Karpas-422 (cell line): ENCODE measurements at regions not wholly inside any gene's neighbourhood (a gene's known extent, or its start where the extent isn't known, plus 50 kb on each side); places are given as distances from the start of the nearest gene placed in this dataset.

Source experiments
- DNase-seq: peaks from one replicate; pipeline ENCODE4 v3.0.0-alpha.2; 2015
- H2AFZ ChIP-seq: fragments of 200-600 bp; sonication (generic); 2 replicates; pipeline ENCODE4 v1.6.1; 2014; ENCODE audit warnings: antibody characterized with exemption, low read length, mixed read lengths
- H3K27ac ChIP-seq: fragments of 200-600 bp; sonication (generic); 2 replicates; pipeline ENCODE4 v1.5.1; 2014; ENCODE audit warnings: mild to moderate bottlenecking, low read length, moderate library complexity
- H3K27me3 ChIP-seq: fragments of 200-600 bp; sonication (generic); 2 replicates; pipeline ENCODE4 v1.6.1; 2014; ENCODE audit warnings: low read length, mixed read lengths
- H3K36me3 ChIP-seq: fragments of 200-600 bp; sonication (generic); 2 replicates; pipeline ENCODE4 v1.6.1; 2014; ENCODE audit warnings: low read length, mixed read lengths; ENCODE audit not compliant: insufficient read depth
- H3K4me1 ChIP-seq: fragments of 200-600 bp; sonication (generic); 2 replicates; pipeline ENCODE4 v1.6.1; 2014; ENCODE audit warnings: mild to moderate bottlenecking, low read length, mixed read lengths
- H3K4me2 ChIP-seq: fragments of 200-600 bp; sonication (generic); 2 replicates; pipeline ENCODE4 v1.6.1; 2014; ENCODE audit warnings: low read length, low read depth, mild to moderate bottlenecking; ENCODE audit not compliant: poor library complexity, severe bottlenecking
- H3K4me3 ChIP-seq: fragments of 200-600 bp; sonication (generic); 2 replicates; pipeline ENCODE4 v1.5.1; 2014; ENCODE audit warnings: mild to moderate bottlenecking, antibody characterized with exemption, low read length, mixed read lengths
- H3K79me2 ChIP-seq: fragments of 200-600 bp; sonication (generic); 2 replicates; pipeline ENCODE4 v1.6.1; 2014; ENCODE audit warnings: mild to moderate bottlenecking, low read length, mixed read lengths
- H3K9ac ChIP-seq: fragments of 200-600 bp; sonication (generic); 2 replicates; pipeline ENCODE4 v1.6.0; 2014; ENCODE audit warnings: low read length
- H3K9me2 ChIP-seq: fragments of 200-600 bp; sonication (generic), shearing (Covaris generic); replicated peaks from 2 replicates; pipeline ENCODE4 v1.6.0; 2014; ENCODE audit warnings: mild to moderate bottlenecking, low read length, moderate library complexity; ENCODE audit not compliant: insufficient read depth
- H3K9me3 ChIP-seq: fragments of 300-700, 200-600 bp; sonication (generic); 2 replicates; pipeline ENCODE4 v1.6.1; 2014; ENCODE audit warnings: low read length, mixed read lengths
- H4K20me1 ChIP-seq: fragments of 200-600 bp; sonication (generic); 2 replicates; pipeline ENCODE4 v1.6.1; 2014; ENCODE audit warnings: mild to moderate bottlenecking, antibody characterized with exemption, low read length, low read depth; ENCODE audit not compliant: insufficient read depth

- H3K79me2 ChIP-seq = no peaks in the 10 kb centered on the region
- H3K9me2 ChIP-seq = no peaks in the 10 kb centered on the region
- H3K9ac ChIP-seq = no peak overlapping the region
- no peak overlapping the region for H3K4me3 ChIP-seq
- no peaks in the 10 kb centered on the region for H3K36me3 ChIP-seq
- H2AFZ ChIP-seq = no peak overlapping the region
- no peak for DNase-seq
- H3K9me3 ChIP-seq = peaks cover 13% of the 10 kb centered on the region; the same call in 1 of the 2 replicates
- H3K27ac ChIP-seq = no peak overlapping the region
- H3K27me3 ChIP-seq = no peaks in the 10 kb centered on the region
- no peaks in the 10 kb centered on the region for H3K4me1 ChIP-seq
- H4K20me1 ChIP-seq = no peaks in the 10 kb centered on the region
- H3K4me2 ChIP-seq = no peak overlapping the region
These were observed 529.6 kb upstream of the LRRC4C start for GRCh38 chr11:41988951-41989572.

- no peaks in the 10 kb centered on the region for H3K9me2 ChIP-seq
- H3K4me2 ChIP-seq = no peak overlapping the region
- no peak overlapping the region for H3K9ac ChIP-seq
- H3K4me1 ChIP-seq = no peaks in the 10 kb centered on the region
- H3K36me3 ChIP-seq = no peaks in the 10 kb centered on the region
- peaks cover 13% of the 10 kb centered on the region; the same call in 1 of the 2 replicates for H3K9me3 ChIP-seq
- DNase-seq = no peak
- no peak overlapping the region for H2AFZ ChIP-seq
- H3K4me3 ChIP-seq = no peak overlapping the region
- no peaks in the 10 kb centered on the region for H3K79me2 ChIP-seq
- no peaks in the 10 kb centered on the region for H4K20me1 ChIP-seq
- H3K27me3 ChIP-seq = no peaks in the 10 kb centered on the region
- no peak overlapping the region for H3K27ac ChIP-seq
These were observed 530.5 kb upstream of the LRRC4C start for GRCh38 chr11:41989823-41990380.

DNA sequence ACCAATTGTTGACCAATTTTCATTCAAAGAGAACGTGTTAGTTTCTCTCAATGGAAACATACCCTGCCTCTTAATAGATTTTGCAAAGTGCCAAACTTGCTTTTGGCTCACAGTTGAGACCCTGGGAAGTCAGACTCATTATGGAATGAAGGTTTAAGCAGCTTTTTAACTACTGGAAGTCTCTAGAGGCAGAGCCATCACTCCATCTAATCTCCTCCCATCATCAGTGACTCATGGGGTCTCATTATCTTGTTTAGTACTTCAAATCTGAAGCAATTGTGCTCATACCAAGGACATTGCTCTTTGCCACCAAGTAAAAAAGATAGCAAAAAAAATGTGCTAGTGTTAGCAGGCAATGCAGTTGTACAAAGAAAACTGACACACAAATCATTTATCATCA lies 537.1 kb upstream of the LRRC4C start:
- Histone ChIP-seq H3K27ac (no peak overlapping the region), H3K4me1 (no peaks in the 10 kb centered on the region), H3K4me3 (no peak overlapping the region), H3K79me2 (no peaks in the 10 kb centered on the region), H4K20me1 (no peaks in the 10 kb centered on the region), H3K9me2 (no peaks in the 10 kb centered on the region), H2AFZ (no peak overlapping the region), H3K27me3 (no peaks in the 10 kb centered on the region), H3K4me2 (no peak overlapping the region), H3K36me3 (no peaks in the 10 kb centered on the region), H3K9ac (no peak overlapping the region), H3K9me3 (peaks cover 24% of the 10 kb centered on the region)
- no peak for DNase-seq

DNA sequence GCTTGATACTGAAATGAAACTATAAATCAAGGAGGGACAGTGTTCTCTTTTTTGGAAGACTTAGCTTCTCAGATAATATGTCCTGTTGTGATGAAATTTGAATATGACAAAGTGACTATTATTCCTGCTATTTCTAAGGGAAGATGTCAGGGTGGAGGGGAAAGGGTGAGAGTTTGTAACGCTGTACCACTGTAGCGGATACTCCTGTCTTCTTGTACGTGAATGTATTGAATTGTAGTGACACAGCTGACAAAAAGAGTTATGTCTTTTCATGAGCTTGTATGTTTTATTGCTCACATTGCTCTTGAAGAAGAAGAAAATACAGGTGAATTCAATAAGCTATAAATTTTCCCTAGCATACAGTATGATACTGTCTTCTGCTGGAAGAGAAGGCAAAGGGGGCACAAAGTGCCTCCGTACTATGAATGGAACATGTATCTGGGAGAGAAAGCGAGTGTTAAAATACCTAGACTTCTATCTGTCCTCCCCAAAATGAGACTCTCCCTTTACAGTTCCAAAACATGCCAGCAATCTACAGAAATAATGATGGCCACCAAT lies 538.5 kb upstream of the LRRC4C start:
- Histone ChIP-seq H3K36me3 (no peaks in the 10 kb centered on the region), H3K27me3 (no peaks in the 10 kb centered on the region), H3K4me3 (no peak overlapping the region), H3K79me2 (no peaks in the 10 kb centered on the region), H3K9me3 (peaks cover 23% of the 10 kb centered on the region), H2AFZ (no peak overlapping the region), H3K4me1 (no peaks in the 10 kb centered on the region), H3K27ac (no peak overlapping the region), H3K9ac (no peak overlapping the region), H4K20me1 (no peaks in the 10 kb centered on the region), H3K9me2 (no peaks in the 10 kb centered on the region), H3K4me2 (no peak overlapping the region)
- DNase-seq = no peak

DNA sequence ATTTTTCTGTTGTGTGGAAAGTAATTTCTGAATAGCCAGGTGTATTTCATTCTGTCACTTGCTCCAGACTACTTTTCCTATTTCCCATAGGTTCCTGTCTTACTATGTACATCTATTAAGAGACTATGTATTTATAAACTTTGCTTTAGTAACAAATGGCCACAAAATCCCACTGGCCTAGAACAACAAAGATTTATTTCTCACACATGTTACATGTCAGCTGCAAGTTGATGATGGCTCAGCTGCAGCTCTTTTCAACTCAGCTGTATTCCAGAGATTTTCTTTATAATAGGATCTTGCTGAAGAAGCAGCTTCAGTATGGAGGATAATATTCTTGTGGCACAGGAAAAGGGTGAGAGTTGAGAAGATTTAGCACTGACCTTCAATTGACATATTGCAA lies 539.6 kb upstream of the LRRC4C start:
- no peak overlapping the region for H2AFZ ChIP-seq
- H3K27me3 ChIP-seq = no peaks in the 10 kb centered on the region
- H3K79me2 ChIP-seq = no peaks in the 10 kb centered on the region
- no peaks in the 10 kb centered on the region for H3K9me2 ChIP-seq
- no peaks in the 10 kb centered on the region for H3K36me3 ChIP-seq
- H3K4me3 ChIP-seq = no peak overlapping the region
- H3K9me3 ChIP-seq = peaks cover 22% of the 10 kb centered on the region
- no peaks in the 10 kb centered on the region for H3K4me1 ChIP-seq
- no peak overlapping the region for H3K27ac ChIP-seq
- no peak overlapping the region for H3K9ac ChIP-seq
- no peak overlapping the region for H3K4me2 ChIP-seq
- DNase-seq = no peak
- H4K20me1 ChIP-seq = no peaks in the 10 kb centered on the region

DNA sequence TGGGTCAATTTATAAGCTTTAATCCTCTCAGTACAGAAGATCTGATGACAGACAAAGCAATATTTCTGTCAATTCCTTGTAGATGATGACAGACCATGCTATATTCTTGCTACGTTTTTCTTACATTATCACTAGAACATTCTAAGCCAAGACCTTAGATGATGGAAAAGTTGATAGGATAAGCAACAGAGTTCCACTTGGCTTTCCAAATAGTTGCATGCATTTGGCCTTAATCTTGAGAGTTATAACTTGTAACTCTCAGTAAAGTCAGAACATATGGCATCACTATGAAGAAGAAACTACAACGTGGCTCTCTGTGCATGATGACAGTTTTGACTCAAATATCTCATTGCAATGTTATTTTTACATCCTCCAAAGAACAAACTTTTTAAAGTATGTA lies 544.3 kb upstream of the LRRC4C start:
- Histone ChIP-seq H3K79me2 (no peaks in the 10 kb centered on the region), H3K27me3 (no peaks in the 10 kb centered on the region), H2AFZ (no peak overlapping the region)

DNA sequence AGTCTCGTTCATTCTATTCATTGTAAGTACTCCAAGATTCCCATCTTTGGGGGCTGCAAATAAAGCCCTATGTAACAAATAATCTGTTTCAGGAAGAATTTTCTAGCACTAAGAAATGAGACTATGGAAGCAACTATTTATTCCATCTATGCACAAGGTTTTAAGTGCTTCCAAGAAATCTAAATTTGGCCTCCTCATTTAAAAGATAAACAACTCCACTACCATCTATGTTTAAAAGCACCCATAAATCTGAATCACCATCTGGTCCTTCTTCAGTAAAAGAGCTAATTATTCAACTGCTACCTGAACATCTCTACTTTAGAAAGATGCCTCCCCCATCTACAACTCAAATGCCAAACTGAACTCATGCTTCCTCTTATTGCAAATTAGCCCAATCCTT lies 547.3 kb upstream of the LRRC4C start:
- Histone ChIP-seq H3K27ac (no peak overlapping the region), H3K4me2 (no peak overlapping the region), H3K9ac (no peak overlapping the region), H3K79me2 (no peaks in the 10 kb centered on the region), H2AFZ (no peak overlapping the region), H3K36me3 (no peaks in the 10 kb centered on the region), H3K27me3 (no peaks in the 10 kb centered on the region), H4K20me1 (no peaks in the 10 kb centered on the region), H3K9me2 (no peaks in the 10 kb centered on the region), H3K4me3 (no peak overlapping the region), H3K4me1 (no peaks in the 10 kb centered on the region), H3K9me3 (peaks cover 30% of the 10 kb centered on the region)
- no peak for DNase-seq

More for the DNA sequence above, 544.3 kb upstream of the LRRC4C start:
- DNase-seq = no peak
- Histone ChIP-seq H3K9me3 (peaks cover 22% of the 10 kb centered on the region), H4K20me1 (no peaks in the 10 kb centered on the region), H3K4me3 (no peak overlapping the region), H3K9ac (no peak overlapping the region), H3K4me2 (no peak overlapping the region), H3K9me2 (no peaks in the 10 kb centered on the region), H3K36me3 (no peaks in the 10 kb centered on the region), H3K27ac (no peak overlapping the region), H3K4me1 (no peaks in the 10 kb centered on the region)

DNA sequence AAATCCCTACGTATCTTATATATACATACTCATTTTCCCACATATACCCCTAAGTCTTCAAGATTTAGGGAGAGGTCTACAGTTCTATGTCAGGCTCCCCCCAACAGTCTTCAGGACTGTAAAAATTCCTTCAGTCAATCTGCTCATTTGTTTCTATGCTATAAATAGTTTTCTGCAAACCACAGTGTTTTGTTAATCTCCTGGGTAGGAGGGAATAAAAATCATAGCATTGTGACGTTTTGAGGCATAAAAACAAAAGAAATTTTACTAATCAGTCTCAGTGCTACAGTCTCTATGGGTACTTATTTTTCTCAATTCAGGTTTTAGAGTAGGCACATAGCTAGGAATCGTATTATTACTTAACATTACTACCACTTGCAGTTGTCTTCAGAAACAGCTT lies 552.8 kb upstream of the LRRC4C start:
- no peaks in the 10 kb centered on the region for H3K4me1 ChIP-seq
- no peak overlapping the region for H3K9ac ChIP-seq
- H3K36me3 ChIP-seq = no peaks in the 10 kb centered on the region
- H2AFZ ChIP-seq = no peak overlapping the region
- no peaks in the 10 kb centered on the region for H3K79me2 ChIP-seq
- peaks cover 37% of the 10 kb centered on the region for H3K9me3 ChIP-seq
- H4K20me1 ChIP-seq = no peaks in the 10 kb centered on the region
- no peak overlapping the region for H3K4me2 ChIP-seq
- H3K27ac ChIP-seq = no peak overlapping the region
- H3K4me3 ChIP-seq = no peak overlapping the region
- DNase-seq = no peak
- H3K9me2 ChIP-seq = no peaks in the 10 kb centered on the region
- no peaks in the 10 kb centered on the region for H3K27me3 ChIP-seq
